ENCODE measurements at regions not wholly inside any gene's neighbourhood (a gene's known extent, or its start where the extent isn't known, plus 50 kb on each side); places are given as distances from the start of the nearest gene placed in this dataset.

DNA sequence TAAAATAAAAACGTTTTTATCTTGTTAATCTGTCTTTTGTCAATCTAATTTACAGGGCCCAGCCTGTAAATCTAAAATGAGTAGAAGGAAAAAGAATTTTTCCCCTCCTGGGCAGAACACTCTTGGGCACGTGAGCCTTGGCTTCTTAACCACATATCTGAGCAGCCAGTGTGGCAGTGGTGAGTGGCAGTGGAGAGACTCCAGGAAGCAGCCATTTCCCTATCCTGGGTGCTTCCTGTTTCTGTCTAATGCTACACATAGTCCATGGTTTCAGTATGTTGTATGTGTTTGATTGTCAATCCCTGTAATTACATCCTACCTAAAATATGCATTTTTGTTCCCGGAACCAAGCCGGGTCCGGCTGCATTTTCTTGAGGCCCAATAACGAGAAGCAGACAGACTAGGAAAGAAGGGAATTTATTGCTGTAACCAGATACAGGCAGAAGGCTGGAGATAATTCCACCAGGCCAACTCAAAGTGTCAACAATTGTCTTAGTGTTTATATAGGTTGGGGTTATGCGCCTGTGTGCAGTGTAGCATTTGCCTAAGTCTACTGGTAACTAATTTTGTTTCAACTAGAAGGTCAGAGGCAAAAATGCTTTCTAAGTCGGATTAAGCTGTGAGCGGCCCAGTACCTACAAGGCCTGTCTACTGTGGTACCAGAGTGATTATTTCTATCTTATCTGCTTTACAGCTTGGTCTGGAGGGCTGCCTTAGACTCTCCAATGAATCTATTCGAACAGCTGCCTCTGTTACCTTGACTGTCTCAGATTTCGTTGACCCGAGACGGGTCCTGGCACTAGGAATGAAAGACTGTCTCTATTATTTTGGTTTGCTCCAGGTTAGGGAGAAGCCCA lies 82.4 kb upstream of the RESF1 start:
- TF ChIP-seq, protein P1, sequence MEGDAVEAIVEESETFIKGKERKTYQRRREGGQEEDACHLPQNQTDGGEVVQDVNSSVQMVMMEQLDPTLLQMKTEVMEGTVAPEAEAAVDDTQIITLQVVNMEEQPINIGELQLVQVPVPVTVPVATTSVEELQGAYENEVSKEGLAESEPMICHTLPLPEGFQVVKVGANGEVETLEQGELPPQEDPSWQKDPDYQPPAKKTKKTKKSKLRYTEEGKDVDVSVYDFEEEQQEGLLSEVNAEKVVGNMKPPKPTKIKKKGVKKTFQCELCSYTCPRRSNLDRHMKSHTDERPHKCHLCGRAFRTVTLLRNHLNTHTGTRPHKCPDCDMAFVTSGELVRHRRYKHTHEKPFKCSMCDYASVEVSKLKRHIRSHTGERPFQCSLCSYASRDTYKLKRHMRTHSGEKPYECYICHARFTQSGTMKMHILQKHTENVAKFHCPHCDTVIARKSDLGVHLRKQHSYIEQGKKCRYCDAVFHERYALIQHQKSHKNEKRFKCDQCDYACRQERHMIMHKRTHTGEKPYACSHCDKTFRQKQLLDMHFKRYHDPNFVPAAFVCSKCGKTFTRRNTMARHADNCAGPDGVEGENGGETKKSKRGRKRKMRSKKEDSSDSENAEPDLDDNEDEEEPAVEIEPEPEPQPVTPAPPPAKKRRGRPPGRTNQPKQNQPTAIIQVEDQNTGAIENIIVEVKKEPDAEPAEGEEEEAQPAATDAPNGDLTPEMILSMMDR (IDR thresholded peaks at IDR 0.05): no peak
- TF ChIP-seq POLR2A (IDR thresholded peaks at IDR 0.05) (no peak), POLR2AphosphoS5 (IDR thresholded peaks at IDR 0.05) (no peak), EP300 (IDR thresholded peaks at IDR 0.05; ENCODE audit: low read depth) (no peak)

All from transverse colon (tissue), 4 donors.